GM21825 (cell line): ENCODE measurements at regions not wholly inside any gene's neighbourhood (a gene's known extent, or its start where the extent isn't known, plus 50 kb on each side); places are given as distances from the start of the nearest gene placed in this dataset.
A peak's percentile ranks its signal among the peaks of the same experiment; 100 is the strongest.

Source experiments
- ATAC-seq: cut with Tn5 transposase; IDR thresholded peaks from one replicate; pipeline ENCODE4 v1.9.1; 2021; ENCODE audit warnings: mild to moderate bottlenecking, moderate library complexity; ENCODE audit not compliant: unreplicated experiment

DNA sequence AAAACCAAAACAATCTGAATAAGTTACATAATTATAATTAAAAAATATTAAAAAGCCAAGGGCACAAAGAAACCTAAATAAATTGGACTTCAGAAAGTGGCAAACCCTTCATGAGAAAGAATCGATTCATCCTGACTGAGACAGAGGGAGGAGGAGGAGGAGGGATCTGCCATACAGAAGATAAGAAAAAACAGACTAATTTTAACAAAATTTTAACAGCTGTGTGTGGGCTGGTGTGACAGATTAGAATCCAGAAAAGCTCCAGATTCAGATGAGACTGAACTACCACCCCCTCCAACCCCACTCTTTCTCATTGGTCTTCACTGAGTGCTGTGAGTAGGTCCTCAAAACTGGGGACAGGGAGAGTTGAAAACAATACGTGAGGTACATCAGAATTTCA, 111.5 kb upstream of the HTR2A start:
- no peak for ATAC-seq

- no peak for ATAC-seq
Measured at GRCh38 chr13:47005756-47006414, 109.0 kb upstream of the HTR2A start.

DNA sequence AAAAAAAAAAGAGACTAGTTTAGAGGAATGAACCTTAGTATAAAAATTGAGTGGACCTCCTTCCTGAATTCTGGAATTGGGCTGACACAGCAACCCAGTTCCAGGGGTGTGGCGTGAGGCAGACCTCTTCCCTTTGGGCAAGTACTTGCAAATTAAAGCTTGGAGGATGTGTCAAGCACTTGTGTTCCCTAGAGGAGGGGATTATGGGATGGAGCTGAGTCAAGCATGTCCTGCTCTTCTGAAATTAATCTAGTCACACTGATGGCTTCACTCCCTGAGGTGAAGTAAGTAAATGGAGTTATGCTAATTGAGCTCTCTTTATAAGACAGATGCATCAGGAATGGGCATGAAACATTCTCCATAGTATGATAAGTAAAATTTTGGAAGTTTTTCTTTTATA, 107.7 kb upstream of the HTR2A start:
- no peak for ATAC-seq

- no peak for ATAC-seq
Measured at GRCh38 chr13:47004027-47004426, 107.2 kb upstream of the HTR2A start.

GRCh38 chr13:47000165-47000564, 103.3 kb upstream of the HTR2A start:
- no peak for ATAC-seq

DNA sequence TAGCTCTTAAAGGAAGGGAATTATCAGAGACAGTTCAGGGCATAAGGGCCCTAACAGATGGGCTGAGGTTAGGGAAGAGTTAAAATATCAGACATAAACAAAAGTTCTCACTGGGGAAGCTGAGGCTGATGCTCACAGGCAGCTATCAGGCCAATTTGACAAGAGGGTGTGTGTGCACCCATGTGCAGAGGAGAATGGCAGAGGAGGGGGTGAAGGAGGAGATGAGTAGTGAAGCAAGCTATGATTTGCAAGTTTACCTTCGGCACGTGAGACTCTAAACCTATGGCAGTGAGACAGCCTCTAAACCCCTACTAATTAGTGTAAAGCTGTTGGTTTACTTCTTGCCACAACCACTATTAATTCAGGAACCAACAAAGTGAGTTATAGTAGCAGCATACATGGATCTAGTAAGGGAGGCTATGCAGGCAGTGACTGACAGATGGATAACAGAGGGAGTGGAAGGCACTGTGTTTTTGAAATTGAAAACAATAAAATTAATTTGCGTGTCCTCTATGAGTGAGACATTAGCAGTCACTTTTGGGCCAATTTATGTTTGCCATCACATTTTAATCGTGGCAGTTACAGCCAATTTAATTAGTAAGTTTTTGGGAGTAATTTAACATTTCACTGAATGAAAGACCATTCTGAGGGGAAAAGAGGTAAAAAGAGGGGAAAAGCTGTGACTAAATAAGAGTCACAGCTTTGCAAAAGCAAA, 99.6 kb upstream of the HTR2A start:
- ATAC-seq: peak; percentile 31

GRCh38 chr13:46995874-46996273, 99.0 kb upstream of the HTR2A start:
- peak; percentile 90 for ATAC-seq

GRCh38 chr13:46994492-46994891, 97.6 kb upstream of the HTR2A start:
- no peak for ATAC-seq

DNA sequence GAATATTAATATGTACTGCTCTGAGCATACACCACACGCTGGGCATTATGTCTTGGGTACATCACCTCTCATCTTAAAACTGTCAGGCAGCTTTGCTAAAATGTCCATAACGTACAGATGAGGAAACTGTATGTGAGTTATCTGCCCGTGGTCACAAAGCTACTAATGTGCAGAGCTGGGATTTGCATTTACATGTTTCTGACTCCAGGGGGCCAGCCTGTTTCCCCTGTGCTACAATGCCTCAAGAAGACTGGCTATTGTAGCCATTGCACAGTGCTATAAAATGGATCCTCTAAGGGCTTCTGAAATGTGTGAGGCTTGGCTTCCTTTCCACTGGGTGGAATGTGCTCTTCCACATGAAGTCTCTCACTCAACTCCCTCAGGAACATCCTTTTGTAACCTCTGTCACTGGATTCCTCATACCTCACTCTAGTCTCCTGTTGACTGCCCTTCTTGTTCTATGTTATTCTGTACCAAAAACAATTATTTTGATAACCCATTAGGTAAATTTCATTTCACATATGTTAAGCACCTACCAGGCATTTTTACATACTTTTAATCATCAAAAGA, 95.6 kb upstream of the HTR2A start:
- no peak for ATAC-seq

- ATAC-seq: peak; percentile 76
Measured at GRCh38 chr13:46983881-46984280, 87.0 kb upstream of the HTR2A start.

DNA sequence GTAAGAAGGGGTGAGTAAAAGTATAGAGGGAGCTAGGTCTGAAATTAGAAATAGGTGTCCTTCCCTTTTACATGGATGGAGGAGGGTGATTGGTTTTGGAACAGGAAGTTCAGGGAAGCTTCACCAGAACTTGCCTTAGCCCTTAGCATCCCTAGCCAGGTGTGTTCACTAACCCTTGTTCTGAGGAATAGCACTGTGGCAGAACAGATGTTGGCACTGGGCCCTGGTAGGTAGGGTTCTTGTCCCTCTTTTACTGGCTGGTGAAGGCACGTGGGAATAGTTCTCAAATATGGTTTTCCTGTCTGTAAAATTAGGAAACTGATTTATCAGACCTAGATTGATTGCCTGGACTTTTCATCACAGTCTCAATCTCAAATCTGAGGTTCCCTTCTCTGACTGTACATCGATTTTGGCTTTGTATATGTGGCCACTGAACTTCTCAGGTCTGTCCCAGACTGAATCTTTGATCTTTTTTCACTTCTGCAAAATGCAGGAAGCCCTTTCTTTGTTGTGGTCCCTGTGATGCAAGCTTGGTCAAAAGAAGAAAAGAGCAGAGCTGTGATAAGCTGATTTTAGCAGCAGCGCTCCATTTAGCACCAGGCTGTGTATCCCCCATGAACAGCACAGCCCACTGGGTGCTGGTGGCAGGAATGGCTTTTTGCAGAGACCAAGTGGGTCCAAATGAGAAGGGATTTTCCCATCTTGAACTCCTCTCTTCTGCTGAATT, 86.2 kb upstream of the HTR2A start:
- ATAC-seq: peak; percentile 90

DNA sequence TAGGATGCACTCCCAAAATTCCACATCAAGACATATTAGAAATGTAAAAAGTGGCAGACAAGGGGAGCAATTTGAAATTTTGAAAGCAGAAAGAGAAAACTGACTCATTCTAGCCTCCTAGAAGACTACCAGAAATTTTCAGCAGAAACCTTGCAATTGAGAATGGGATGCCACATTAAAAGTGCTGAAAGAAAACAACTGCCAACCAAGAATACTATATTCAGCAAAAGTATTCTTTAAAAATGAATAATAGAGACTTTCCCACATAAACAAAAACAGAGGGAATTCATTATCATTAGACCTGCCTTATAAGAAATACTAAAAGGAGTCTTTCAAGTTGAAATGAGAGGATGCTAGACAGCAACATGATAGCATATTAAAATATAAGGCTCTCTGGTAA, 78.3 kb upstream of the HTR2A start:
- no peak for ATAC-seq

DNA sequence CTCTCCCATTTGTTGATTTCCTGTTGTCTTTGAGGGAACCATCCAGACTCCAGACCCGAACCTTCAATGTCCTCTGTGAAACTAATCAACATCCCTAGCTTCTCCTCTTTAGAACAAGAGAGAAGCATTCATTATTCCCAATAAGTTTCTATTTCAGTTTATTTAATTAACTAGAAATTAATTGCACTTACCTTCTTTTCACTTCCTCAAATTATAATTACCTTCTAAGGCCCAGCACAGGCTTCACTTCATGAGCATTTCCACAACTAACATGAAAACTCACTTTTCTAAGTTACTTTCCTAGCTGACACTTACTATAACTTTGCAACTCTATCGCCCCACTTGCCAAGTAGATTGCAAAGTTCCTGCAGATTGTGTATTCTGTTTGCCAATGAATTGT, 71.6 kb upstream of the HTR2A start:
- ATAC-seq: no peak

DNA sequence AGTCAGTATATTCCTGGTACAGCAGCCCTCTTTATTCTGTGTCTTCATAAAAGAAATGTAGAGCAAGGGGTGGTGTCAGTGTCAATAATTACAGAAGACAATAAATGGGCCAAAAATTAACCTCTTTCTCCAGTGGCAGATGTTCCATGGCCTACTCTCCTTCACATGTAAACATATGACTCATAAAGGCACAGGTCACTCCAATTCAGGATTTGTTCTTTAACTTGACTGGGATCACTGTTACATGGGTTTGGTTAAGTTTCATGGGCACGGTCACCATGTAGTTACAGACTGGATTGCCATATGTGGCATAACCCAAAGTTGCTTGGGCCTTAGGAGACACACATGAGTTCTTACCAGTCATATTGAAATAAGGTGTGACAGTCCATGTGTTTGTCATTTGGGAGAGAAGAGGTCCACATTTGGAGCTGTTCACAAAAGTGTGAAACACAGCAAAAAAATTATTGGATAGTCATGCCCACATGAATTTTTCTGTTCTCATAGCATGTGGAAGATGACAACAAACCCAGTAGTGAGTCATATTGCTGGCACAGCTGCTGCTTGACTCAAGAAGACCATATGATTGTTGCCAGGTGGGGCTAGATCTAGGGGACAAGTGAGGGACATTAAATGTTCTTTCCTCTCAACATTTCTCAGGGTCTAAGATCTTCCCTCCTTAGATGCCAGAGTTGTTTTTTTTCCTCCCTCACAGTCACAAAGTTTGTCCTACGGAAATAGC, 68.1 kb upstream of the HTR2A start:
- ATAC-seq: no peak

DNA sequence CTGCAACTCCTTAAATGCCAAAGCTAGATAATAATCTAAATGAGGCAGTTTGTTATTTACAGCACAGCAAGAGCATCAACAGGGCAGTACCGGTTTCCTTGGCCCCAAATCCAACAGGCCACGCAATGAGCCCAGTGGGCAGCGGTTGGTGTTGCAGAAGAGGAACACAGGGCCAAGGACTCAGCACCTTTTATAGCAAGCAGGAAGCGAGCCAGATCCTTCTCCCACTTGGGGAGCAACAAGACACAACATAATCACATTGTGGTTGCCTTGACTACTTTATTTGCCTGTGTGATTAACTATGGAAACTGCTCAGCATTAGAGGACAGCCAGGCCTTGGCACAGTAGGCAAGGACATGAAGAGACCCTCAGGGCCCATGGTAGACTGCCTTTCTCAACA, 67.1 kb upstream of the HTR2A start:
- ATAC-seq: no peak

DNA sequence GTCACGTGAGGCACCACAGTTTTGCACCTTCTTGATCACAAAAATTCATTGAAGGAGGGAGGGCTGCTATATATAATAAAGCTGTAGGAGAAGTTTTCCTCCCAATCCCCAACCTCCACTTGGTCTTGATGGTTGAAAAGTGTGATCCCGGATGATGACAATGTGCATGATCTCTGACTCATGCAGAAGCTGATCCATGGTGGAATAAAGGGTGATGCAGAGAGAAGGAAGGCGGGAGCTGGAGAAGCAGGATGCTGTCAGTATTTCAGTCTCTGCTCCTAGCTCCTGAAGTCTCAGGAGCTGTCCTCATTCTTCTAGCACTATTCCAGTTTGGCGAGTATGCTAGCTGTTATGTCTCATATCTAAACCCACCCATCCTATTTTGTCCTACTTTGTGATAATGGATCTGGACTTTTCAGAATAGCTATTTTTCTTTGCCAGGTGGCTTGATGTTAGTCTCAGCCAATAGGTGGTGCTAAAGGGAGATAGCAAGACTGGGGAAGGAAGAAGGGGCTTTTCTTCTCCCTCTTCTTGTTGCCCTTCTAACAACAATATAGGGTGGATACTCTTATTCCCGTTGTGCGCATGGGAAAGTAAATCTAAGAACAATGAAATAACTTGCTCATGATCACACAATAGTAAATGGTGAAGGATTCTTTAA, 65.6 kb upstream of the HTR2A start:
- ATAC-seq: no peak

DNA sequence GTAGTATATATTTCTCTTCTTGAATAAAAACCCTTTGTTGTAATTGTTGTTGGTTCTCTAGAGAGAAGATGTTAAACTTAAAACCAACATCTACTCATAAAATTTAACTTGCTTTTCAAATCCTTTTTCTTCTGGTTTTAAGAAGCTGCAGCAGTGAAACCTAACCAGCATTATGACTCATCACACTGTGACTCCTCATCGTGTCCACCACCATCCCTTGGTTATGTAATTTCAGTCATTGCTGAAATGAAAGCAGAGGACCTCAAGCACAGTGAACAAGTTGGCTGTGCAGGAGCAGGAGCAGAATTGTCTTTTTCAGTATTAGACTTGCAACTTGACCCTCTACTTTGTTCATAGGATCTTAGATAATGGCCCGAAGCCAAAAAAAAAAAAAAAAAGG, 64.9 kb upstream of the HTR2A start:
- peak; percentile 98 for ATAC-seq

DNA sequence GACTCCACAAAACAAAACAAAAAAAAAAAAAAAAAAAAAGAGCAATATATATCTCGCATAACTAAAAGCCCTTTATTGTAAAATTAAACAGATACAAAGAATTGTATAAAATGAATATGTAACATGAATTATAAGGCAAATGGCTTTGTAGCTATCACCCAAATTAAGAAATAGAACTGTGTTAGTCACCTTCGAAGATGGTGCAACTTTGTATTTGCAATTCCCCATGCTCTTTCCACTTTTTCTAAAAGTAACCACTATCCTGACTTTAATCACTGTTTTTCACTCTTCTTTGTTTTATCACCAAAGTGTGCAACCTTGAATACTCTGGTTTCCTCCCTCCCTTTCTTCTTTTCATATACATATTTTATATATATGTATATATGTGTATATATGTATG, 57.1 kb upstream of the HTR2A start:
- no peak for ATAC-seq

DNA sequence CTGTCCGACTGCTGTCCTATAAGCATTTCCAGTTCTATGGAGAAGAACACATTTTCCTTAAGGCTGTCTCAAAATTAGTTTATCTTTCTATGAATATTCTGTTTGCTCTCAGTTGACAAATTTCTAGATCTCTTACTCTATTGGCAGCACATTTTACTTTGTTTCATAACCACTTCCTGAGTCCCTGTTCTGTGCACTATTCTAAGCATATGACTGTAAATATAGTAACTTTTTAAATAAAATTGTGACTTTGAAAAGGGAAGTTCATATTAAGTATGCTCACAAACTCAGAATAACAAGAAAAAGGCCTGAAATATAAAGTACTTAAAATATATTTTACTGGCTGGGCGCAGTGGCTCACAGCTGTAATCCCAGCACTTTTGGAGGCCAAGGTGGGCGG, 56.5 kb upstream of the HTR2A start:
- ATAC-seq: no peak

DNA sequence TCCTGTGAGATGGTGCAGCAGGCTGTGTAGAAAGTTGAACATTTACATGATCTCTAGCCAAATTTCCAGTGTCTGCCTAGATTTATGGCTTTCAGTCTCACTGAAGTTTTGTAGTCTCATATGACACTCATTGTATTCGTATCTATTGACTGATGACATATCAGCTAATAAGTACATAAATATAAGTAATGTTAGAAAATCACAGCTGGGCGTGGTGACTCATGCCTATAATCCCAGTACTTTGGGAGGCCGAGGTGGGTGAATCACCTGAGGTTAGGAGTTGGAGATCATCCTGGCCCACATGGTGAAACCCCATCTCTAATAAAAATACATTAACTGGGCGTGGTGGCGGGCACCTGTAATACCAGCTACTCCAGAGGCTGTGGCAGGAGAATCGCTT, 54.7 kb upstream of the HTR2A start:
- ATAC-seq: no peak

DNA sequence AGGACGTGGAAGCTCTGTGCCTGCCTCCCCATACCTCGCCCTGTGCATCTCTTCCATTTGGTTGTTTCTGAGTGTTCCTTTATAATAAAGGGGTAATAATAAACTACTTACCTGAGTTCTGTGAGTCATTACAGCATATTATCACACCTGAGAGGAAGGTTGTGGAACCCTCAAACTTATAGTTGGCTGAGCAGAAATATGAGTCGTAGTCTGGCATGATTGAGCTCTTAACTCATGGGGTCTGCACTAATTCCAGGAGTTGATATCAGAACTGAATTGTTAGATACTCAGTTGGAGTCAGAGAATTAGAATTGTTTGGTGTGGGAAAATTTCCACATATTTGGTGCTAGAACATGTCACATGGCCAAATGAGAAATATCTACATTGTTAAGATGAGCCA, 52.4 kb upstream of the HTR2A start:
- no peak for ATAC-seq
